HEK293T (cell line): ENCODE measurements at regions not wholly inside any gene's neighbourhood (a gene's known extent, or its start where the extent isn't known, plus 50 kb on each side); places are given as distances from the start of the nearest gene placed in this dataset.
"Not testable (repeated sequence)": the region's sequence is repeated elsewhere in the genome, so short reads cannot be mapped to it uniquely, and the experiment has no call there.

Experiments
- CTCF ChIA-PET: fragments of 350-600 bp; formaldehyde crosslinking; extraction: SDS; loops from one replicate; lab custom pipeline; 2021; ENCODE audit warnings: antibody characterized with exemption, inconsistent platforms; lab: Yijun Ruan, JAX
- POLR2A ChIA-PET: fragments of 350-600 bp; formaldehyde crosslinking; extraction: SDS; loops from one replicate; lab custom pipeline; 2020; ENCODE audit warnings: antibody characterized with exemption, inconsistent platforms; lab: Yijun Ruan, JAX
- DNase-seq: peaks from one replicate; pipeline ENCODE4 v3.0.0; 2012; ENCODE audit warnings: mixed read lengths; ENCODE audit errors: extremely low spot score
- ARNT ChIP-seq: fragments of 450-650 bp; IDR thresholded peaks from 2 replicates; pipeline ENCODE4 v1.6.1; 2017; ENCODE audit warnings: mild to moderate bottlenecking
- BHLHE40 ChIP-seq: fragments of 450-650 bp; IDR thresholded peaks from 2 replicates; pipeline ENCODE4 v1.6.1; 2016; ENCODE audit warnings: mild to moderate bottlenecking, moderate library complexity, borderline replicate concordance
- CTBP1 ChIP-seq: fragments of 450-650 bp; IDR thresholded peaks from 2 replicates; pipeline ENCODE4 v1.6.1; 2016; ENCODE audit warnings: borderline replicate concordance
- ELF4 ChIP-seq: fragments of 450-650 bp; IDR thresholded peaks from 2 replicates; pipeline ENCODE4 v1.6.1; 2017; ENCODE audit warnings: antibody characterized with exemption
- FOXA1 ChIP-seq: fragments of 450-650 bp; IDR thresholded peaks from 2 replicates; pipeline ENCODE4 v1.6.1; 2016; ENCODE audit warnings: mild to moderate bottlenecking
- FOXK2 ChIP-seq: fragments of 450-650 bp; IDR thresholded peaks from 2 replicates; pipeline ENCODE4 v1.6.1; 2016; ENCODE audit warnings: mild to moderate bottlenecking
- FOXM1 ChIP-seq: fragments of 450-650 bp; IDR thresholded peaks from 2 replicates; pipeline ENCODE4 v1.6.1; 2017; ENCODE audit warnings: mild to moderate bottlenecking, borderline replicate concordance
- HDGF ChIP-seq: fragments of 450-650 bp; IDR thresholded peaks from 2 replicates; pipeline ENCODE4 v1.6.1; 2017; ENCODE audit warnings: antibody characterized with exemption, borderline replicate concordance
- L3MBTL2 ChIP-seq: fragments of 450-650 bp; conservative IDR thresholded peaks from 2 replicates; pipeline ENCODE4 v1.6.1; 2016; ENCODE audit warnings: mild to moderate bottlenecking
- LEF1 ChIP-seq: fragments of 450-650 bp; IDR thresholded peaks from 2 replicates; pipeline ENCODE4 v1.6.1; 2017; ENCODE audit warnings: mild to moderate bottlenecking, borderline replicate concordance
- NFRKB ChIP-seq: fragments of 450-650 bp; IDR thresholded peaks from 2 replicates; pipeline ENCODE4 v1.6.1; 2016; ENCODE audit warnings: mild to moderate bottlenecking, moderate library complexity
- SP1 ChIP-seq: fragments of 450-650 bp; IDR thresholded peaks from 2 replicates; pipeline ENCODE4 v1.6.1; 2017
- SUZ12 ChIP-seq: fragments of 450-650 bp; IDR thresholded peaks from 2 replicates; pipeline ENCODE4 v1.6.1; 2016; ENCODE audit warnings: mild to moderate bottlenecking
- TARDBP ChIP-seq: fragments of 450-650 bp; IDR thresholded peaks from 2 replicates; pipeline ENCODE4 v1.6.1; 2016
- ZNF384 ChIP-seq: fragments of 450-650 bp; IDR thresholded peaks from 2 replicates; pipeline ENCODE4 v1.6.1; 2016
- TF ChIP-seq, protein P1 (sequence below): fragments of 450-650 bp; IDR thresholded peaks from 2 replicates; pipeline ENCODE4 v1.6.1; 2016

DNA sequence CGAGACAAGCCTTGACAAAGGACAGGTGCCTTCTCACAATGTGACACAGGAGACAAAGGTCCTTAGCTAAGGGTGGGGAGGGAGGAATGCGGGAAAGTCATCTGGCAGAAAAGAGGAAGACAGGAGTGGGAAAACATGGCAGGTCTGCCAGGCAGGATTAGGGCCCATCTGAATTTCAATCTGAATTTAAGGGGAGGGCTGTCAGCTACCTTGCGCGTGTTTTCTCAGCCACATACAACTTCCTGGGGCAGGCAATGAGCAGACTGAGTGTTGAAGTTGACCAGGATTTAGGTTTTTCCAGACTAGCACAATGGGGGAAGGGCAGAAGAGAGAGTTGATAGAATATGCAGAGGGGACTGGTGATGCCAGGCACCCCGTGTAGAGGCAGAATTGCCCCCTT is 66.7 kb upstream of the LARGE1 start:
- no peak for DNase-seq
- TF ChIP-seq SUZ12 = no peak
- POLR2A ChIA-PET = no interaction called here
- CTCF ChIA-PET = no interaction called here

DNA sequence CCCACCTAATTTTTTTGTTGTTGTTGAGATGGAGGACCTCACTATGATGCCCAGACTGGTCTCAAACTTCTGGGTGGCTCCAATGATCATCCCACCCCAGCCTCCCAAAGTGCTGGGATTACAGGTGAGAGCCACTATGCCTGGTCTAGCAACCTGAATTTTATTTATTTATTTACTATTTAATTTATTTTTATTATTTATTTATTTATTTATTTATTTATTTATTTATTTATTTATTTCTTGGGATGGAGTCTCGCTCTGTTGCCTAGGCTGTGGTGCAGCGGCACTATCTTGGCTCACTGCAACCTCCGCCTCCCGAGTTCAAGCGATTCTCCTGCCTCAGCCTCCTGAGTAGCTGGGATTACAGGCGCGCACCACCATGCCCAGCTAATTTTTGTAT is 69.0 kb upstream of the LARGE1 start:
- DNase-seq, CTCF ChIA-PET, POLR2A ChIA-PET: not testable (repeated sequence)

DNA sequence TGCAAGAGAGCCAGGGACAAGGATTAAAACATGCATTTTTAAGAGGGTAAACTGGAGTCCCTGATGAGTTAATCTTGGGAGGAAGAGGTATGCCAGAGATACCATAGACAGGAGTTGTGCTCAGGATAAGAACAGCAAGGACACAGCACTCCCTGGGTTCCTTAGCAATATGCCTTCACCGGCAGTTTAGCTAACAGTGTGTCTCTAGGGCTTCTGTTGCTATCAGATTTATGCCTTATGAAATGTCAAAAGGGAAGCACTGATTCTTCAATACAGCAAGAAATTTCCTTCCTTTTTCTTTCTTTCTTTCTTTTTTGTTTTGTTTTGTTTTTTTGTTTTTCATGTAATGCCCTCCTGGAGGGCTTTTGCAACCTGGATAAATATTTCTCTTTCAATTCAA is 71.3 kb upstream of the LARGE1 start:
- DNase-seq = no peak
- TF ChIP-seq FOXA1 = no peak
- no peak for TF ChIP-seq TARDBP
- TF ChIP-seq BHLHE40 = no peak
- no peak for TF ChIP-seq HDGF
- TF ChIP-seq LEF1 = no peak
- no peak for TF ChIP-seq FOXM1
- TF ChIP-seq ELF4 = no peak
- no peak for TF ChIP-seq FOXK2
- TF ChIP-seq, protein P1, sequence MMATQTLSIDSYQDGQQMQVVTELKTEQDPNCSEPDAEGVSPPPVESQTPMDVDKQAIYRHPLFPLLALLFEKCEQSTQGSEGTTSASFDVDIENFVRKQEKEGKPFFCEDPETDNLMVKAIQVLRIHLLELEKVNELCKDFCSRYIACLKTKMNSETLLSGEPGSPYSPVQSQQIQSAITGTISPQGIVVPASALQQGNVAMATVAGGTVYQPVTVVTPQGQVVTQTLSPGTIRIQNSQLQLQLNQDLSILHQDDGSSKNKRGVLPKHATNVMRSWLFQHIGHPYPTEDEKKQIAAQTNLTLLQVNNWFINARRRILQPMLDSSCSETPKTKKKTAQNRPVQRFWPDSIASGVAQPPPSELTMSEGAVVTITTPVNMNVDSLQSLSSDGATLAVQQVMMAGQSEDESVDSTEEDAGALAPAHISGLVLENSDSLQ = no peak
- TF ChIP-seq ZNF384 = no peak
- no peak for TF ChIP-seq CTBP1
- no peak for TF ChIP-seq SUZ12
- TF ChIP-seq L3MBTL2 = no peak
- no peak for TF ChIP-seq NFRKB
- no peak for TF ChIP-seq ARNT
- ChIA-PET CTCF (no interaction called here), POLR2A (no interaction called here)

DNA sequence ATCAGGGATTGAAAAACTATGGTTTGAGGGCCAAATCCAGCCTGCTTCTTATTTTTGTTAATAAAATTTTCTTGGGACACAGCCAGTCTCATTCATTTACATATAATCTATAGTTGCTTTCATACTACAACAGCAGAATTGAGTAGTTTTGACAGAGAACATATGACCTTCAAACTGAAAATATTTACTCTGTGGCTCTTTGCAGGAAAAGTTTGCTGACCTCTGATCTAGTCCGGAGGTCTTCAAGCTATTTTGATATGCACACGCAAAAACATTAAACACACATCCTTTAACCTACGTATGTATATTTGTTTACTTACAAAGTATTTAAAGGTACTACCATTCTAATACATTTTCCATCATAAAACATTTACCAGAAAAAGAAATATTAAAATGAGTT is 76.5 kb upstream of the LARGE1 start:
- ChIA-PET POLR2A (no interaction called here), CTCF (no interaction called here)
- DNase-seq = no peak
- TF ChIP-seq, protein P1 = no peak
- TF ChIP-seq CTBP1 (no peak), ARNT (no peak), ELF4 (no peak), FOXM1 (no peak), BHLHE40 (no peak), SP1 (no peak), TARDBP (no peak), ZNF384 (no peak), L3MBTL2 (no peak), HDGF (no peak), NFRKB (no peak), FOXK2 (no peak), FOXA1 (no peak), LEF1 (no peak), SUZ12 (no peak)

DNA sequence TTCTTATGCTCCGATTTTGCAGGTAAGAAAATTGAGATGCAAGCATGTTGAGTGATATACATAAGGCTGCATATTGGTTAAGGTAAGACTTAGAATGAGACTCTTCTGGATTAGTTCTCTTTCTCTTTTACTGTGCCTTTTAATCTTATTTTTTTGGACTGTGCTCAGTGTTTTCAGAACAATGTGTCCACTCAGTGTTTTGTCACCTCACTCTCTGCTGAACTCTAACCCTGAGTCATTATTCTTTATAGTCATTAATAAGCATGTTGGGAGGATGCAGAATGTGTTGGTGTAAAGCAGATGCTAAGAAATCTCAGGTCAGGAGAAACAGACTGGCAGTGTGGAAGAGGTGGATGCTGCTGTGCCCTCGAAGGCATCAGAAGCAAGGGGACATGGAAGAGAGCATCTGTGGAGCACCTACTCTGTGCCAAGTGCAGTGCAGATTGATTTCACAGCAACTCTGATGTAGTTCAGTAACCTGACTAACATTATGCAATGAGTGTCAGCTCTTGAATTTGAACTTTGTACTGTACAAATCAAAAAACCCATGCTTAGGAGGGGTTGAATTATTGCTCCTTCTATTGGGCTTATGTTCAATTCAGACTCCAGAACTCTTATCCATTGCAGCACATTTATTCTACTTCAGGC is 80.7 kb upstream of the LARGE1 start:
- POLR2A ChIA-PET = no interaction called here
- TF ChIP-seq SP1 (no peak), L3MBTL2 (no peak), FOXK2 (no peak), ELF4 (no peak), CTBP1 (no peak)
- no peak for DNase-seq
- CTCF ChIA-PET = no interaction called here

DNA sequence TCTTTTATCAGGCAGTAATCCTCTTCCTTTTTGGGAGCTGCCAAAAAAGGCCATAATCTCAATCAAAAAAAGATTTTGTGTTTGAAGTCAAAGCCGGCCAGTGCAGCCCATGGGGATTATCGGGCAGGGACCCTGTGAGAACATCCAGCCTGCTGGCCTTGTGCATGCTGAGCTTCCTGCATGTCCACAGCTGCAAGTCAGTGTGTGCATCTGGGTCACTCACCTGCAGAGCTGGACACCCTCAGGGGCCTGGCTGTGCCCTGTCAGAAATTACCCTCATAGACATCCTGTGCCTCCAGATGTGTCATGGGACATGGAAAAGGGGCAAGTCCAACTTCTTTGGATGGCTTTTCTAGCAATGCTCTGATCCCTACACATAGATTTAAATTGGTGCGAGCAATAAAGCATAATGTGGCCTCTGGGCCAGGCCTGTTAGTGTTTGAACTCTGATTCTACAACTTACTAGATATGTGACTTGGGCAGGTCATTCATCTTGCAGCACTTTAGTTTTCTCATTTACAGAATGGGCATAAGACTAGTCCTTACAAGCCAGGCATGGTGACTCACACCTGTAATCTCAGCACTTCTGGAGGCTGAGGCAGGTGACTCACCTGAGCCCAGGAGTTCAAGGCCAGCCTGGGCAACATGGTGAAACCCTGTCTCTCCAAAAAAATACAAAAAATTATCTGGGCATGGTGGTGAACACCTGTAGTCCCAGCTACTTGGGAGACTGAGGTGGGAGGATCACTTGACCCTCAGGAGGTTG is 81.6 kb upstream of the LARGE1 start:
- no peak for DNase-seq
- CTCF ChIA-PET = no interaction called here
- POLR2A ChIA-PET = no interaction called here
- TF ChIP-seq ELF4 (no peak), BHLHE40 (no peak), SUZ12 (no peak), L3MBTL2 (no peak), SP1 (no peak), FOXM1 (no peak), ARNT (no peak), LEF1 (no peak), FOXA1 (no peak), TARDBP (no peak), NFRKB (no peak), FOXK2 (no peak), ZNF384 (no peak), CTBP1 (no peak), HDGF (no peak)
- TF ChIP-seq, protein P1 = no peak
